ENCODE measurements at regions not wholly inside any gene's neighbourhood (a gene's known extent, or its start where the extent isn't known, plus 50 kb on each side); places are given as distances from the start of the nearest gene placed in this dataset.

- TF ChIP-seq GATA3 (IDR thresholded peaks at IDR 0.05; ENCODE audit: low read depth, low read length) (no peak), GATA2 (IDR thresholded peaks at IDR 0.05; ENCODE audit: low read depth, low read length) (no peak)
Measured at GRCh38 chr3:24707936-24708335, 213.3 kb upstream of the THRB start.
